GM12864 (cell line): ENCODE measurements at regions not wholly inside any gene's neighbourhood (a gene's known extent, or its start where the extent isn't known, plus 50 kb on each side); places are given as distances from the start of the nearest gene placed in this dataset.

Experiments
- DNase-seq: peaks from one replicate; pipeline ENCODE4 v3.0.0-alpha.2; 2011; ENCODE audit warnings: low read depth
- H3K4me3 ChIP-seq: 2 replicates; pipeline ENCODE4 v1.5.1; 2011; ENCODE audit warnings: mild to moderate bottlenecking, low read depth, low read length, control low read depth
- CTCF ChIP-seq: IDR thresholded peaks from 2 replicates; pipeline ENCODE4 v1.5.1; 2011; ENCODE audit warnings: low read depth, mild to moderate bottlenecking, moderate library complexity, low read length, control low read depth, inconsistent platforms; ENCODE audit errors: missing control alignments

- no peak for TF ChIP-seq CTCF
- H3K4me3 ChIP-seq = no peak overlapping the region
- DNase-seq = no peak
Observed at GRCh38 chr10:78597796-78598555, 470.8 kb upstream of the ZMIZ1 start.

- TF ChIP-seq CTCF = no peak
- DNase-seq = no peak
- H3K4me3 ChIP-seq = no peak overlapping the region
Observed at GRCh38 chr10:78599122-78599853, 469.5 kb upstream of the ZMIZ1 start.

- H3K4me3 ChIP-seq = no peak overlapping the region
- TF ChIP-seq CTCF = no peak
Observed at GRCh38 chr10:78600121-78600665, 468.6 kb upstream of the ZMIZ1 start.

GRCh38 chr10:78600740-78601139 is 468.0 kb upstream of the ZMIZ1 start:
- no peak overlapping the region for H3K4me3 ChIP-seq
- DNase-seq = no peak
- TF ChIP-seq CTCF = no peak

More at GRCh38 chr10:78600121-78600665, 468.6 kb upstream of the ZMIZ1 start:
- no peak for DNase-seq

GRCh38 chr10:78602201-78602932 is 466.4 kb upstream of the ZMIZ1 start:
- no peak for DNase-seq
- no peak for TF ChIP-seq CTCF
- no peak overlapping the region for H3K4me3 ChIP-seq

- no peak for TF ChIP-seq CTCF
- no peak for DNase-seq
Observed at GRCh38 chr10:78604286-78604685, 464.5 kb upstream of the ZMIZ1 start.

More at GRCh38 chr10:78604286-78604685, 464.5 kb upstream of the ZMIZ1 start:
- H3K4me3 ChIP-seq = no peak overlapping the region
